DND-41 (cell line): ENCODE measurements at regions not wholly inside any gene's neighbourhood (a gene's known extent, or its start where the extent isn't known, plus 50 kb on each side); places are given as distances from the start of the nearest gene placed in this dataset.

Source experiments
- ATAC-seq: fragments of 200-7000 bp; cut with Tn5 transposase; 3 replicates; pipeline ENCODE4 v1.9.1; 2021; ENCODE audit warnings: low read depth; ENCODE audit not compliant: insufficient read depth
- DNase-seq: peaks from one replicate; pipeline ENCODE4 v3.0.0-alpha.2; 2020
- H2AFZ ChIP-seq: 2 replicates; pipeline ENCODE4 v1.6.0; 2012; ENCODE audit warnings: low read depth, low read length
- H3K27ac ChIP-seq: 2 replicates; pipeline ENCODE4 v1.5.1; 2012; ENCODE audit warnings: low read length, inconsistent platforms
- H3K27me3 ChIP-seq: fragments of 200-600 bp; sonication (generic); 2 replicates; pipeline ENCODE4 v1.6.0; 2012; ENCODE audit warnings: low read length, mild to moderate bottlenecking, inconsistent platforms; ENCODE audit not compliant: insufficient read depth, poor library complexity
- H3K36me3 ChIP-seq: 2 replicates; pipeline ENCODE4 v1.5.1; 2012; ENCODE audit warnings: low read length, inconsistent platforms; ENCODE audit not compliant: insufficient read depth
- H3K4me1 ChIP-seq: 2 replicates; pipeline ENCODE4 v1.5.1; 2012; ENCODE audit warnings: mild to moderate bottlenecking, low read length; ENCODE audit not compliant: insufficient read depth
- H3K4me2 ChIP-seq: 2 replicates; pipeline ENCODE4 v1.6.0; 2012; ENCODE audit warnings: mild to moderate bottlenecking, moderate library complexity, low read length, inconsistent platforms; ENCODE audit not compliant: insufficient read depth
- H3K4me3 ChIP-seq, 2 experiments: fragments of 200-600 bp in 1 of 2; shearing (Covaris generic) in 1 of 2; 2 replicates each; pipeline ENCODE4 v1.5.1; 2012 to 2016; ENCODE audit warnings: inconsistent platforms in 2 of 2, low read length in 2 of 2, mild to moderate bottlenecking in 2 of 2, low read depth in 1 of 2, moderate library complexity in 1 of 2
- H3K79me2 ChIP-seq: 2 replicates; pipeline ENCODE4 v1.6.0; 2012; ENCODE audit warnings: low read length, inconsistent platforms; ENCODE audit not compliant: insufficient read depth
- H3K9ac ChIP-seq: 2 replicates; pipeline ENCODE4 v1.6.0; 2012; ENCODE audit warnings: low read depth, mild to moderate bottlenecking, inconsistent platforms, low read length, moderate library complexity
- H3K9me3 ChIP-seq: 2 replicates; pipeline ENCODE4 v1.5.1; 2012; ENCODE audit warnings: low read length, moderate library complexity, mild to moderate bottlenecking, inconsistent platforms; ENCODE audit not compliant: insufficient read depth, severe bottlenecking
- H4K20me1 ChIP-seq: 2 replicates; pipeline ENCODE4 v1.6.0; 2012; ENCODE audit warnings: low read length; ENCODE audit not compliant: insufficient read depth
- EZH2 ChIP-seq: IDR thresholded peaks from 3 replicates; pipeline ENCODE4 v1.6.1; 2012; ENCODE audit warnings: borderline replicate concordance, low read depth, mild to moderate bottlenecking, moderate library complexity, low read length, inconsistent platforms; ENCODE audit not compliant: severe bottlenecking
- TF ChIP-seq, protein P1 (sequence below): IDR thresholded peaks from 2 replicates; pipeline ENCODE4 v1.5.1; 2012; ENCODE audit warnings: borderline replicate concordance, low read length, moderate library complexity, mild to moderate bottlenecking; ENCODE audit not compliant: poor library complexity, severe bottlenecking; ENCODE audit errors: extremely low read depth

DNA sequence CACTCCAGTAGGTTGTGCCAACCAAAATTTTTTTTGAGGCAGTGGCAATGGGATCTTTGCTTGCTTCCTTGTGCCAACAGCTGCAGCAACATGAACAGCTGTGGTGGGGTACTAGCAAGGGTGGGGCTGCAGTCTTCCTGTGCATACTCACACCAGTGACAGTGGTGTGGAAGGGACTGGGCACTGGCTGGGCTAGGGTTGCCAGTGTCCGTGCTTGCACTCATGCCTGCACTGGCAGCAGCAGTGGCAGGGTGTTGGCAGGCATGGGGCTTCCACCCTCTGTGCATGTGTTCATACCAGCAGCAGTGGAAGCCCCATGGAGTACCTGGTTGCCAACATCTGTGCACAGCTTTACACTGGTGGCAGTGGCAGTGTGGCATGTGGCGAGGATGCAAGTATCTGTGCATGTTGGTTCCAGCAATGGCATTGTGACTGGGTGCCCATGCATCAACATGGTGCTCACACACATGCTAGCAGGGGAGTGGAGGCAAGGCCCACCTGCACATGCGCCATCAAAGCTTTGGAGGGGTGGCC is 1312.6 kb downstream of the PCDH18 start:
- Histone ChIP-seq H3K4me1 (no peaks in the 10 kb centered on the region), H2AFZ (no peak overlapping the region), H3K9me3 (no peaks in the 10 kb centered on the region), H3K4me3 (no peak overlapping the region), H3K27ac (no peak overlapping the region), H3K79me2 (no peaks in the 10 kb centered on the region), H3K36me3 (no peaks in the 10 kb centered on the region), H4K20me1 (no peaks in the 10 kb centered on the region), H3K4me2 (no peak overlapping the region), H3K9ac (no peak overlapping the region), H3K27me3 (no peaks in the 10 kb centered on the region)
- DNase-seq (no peak), ATAC-seq (no peak)
- TF ChIP-seq, protein P1, sequence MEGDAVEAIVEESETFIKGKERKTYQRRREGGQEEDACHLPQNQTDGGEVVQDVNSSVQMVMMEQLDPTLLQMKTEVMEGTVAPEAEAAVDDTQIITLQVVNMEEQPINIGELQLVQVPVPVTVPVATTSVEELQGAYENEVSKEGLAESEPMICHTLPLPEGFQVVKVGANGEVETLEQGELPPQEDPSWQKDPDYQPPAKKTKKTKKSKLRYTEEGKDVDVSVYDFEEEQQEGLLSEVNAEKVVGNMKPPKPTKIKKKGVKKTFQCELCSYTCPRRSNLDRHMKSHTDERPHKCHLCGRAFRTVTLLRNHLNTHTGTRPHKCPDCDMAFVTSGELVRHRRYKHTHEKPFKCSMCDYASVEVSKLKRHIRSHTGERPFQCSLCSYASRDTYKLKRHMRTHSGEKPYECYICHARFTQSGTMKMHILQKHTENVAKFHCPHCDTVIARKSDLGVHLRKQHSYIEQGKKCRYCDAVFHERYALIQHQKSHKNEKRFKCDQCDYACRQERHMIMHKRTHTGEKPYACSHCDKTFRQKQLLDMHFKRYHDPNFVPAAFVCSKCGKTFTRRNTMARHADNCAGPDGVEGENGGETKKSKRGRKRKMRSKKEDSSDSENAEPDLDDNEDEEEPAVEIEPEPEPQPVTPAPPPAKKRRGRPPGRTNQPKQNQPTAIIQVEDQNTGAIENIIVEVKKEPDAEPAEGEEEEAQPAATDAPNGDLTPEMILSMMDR, result no peak
- TF ChIP-seq EZH2, result no peak

DNA sequence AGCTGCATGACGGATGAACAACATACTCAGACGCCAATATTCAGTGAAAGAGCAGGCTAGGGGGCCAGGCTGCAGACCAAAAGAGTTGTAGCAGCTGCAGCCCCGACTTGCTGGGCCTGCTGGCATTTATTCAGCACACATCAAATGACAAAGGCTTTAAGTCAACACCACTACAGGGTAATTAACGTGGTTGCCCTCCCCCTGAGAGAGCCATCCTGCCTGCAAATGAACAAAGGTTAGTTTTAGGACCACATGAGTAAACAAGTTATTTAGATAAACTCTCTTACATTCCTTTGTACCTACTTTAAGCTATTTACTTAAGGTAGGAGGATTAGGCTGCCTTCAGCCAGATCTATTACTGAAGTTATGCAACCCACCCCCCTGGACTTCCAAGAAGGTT is 1329.1 kb downstream of the PCDH18 start:
- no peaks in the 10 kb centered on the region for H3K4me1 ChIP-seq
- H3K4me2 ChIP-seq, result no peak overlapping the region
- no peaks in the 10 kb centered on the region for H3K9me3 ChIP-seq
- TF ChIP-seq, protein P1, result no peak
- TF ChIP-seq EZH2, result no peak
- no peak overlapping the region for H3K27ac ChIP-seq
- no peaks in the 10 kb centered on the region for H3K27me3 ChIP-seq
- no peak overlapping the region for H3K9ac ChIP-seq
- no peaks in the 10 kb centered on the region for H4K20me1 ChIP-seq
- no peaks in the 10 kb centered on the region for H3K79me2 ChIP-seq
- H3K4me3 ChIP-seq, result no peak overlapping the region
- no peaks in the 10 kb centered on the region for H3K36me3 ChIP-seq
- ATAC-seq, result no peak
- no peak for DNase-seq
- no peak overlapping the region for H2AFZ ChIP-seq

DNA sequence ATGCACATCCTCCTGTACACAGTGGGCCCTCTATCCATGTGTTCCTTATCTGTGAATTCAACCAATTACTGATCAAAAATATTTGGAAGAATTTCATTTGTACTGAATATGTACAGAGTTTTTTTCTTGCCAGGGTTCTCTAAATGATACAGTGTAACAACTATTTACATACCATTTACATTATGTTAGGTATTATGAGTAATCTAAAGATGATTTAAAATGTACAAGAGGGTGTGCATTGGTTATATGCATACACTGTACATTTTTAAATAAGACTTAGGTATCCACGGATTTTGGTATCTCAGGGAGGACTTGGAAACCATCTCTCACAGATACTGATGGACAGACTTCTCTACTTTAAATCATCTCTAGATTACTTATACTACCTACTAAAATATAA is 1333.9 kb downstream of the PCDH18 start:
- no peaks in the 10 kb centered on the region for H3K27me3 ChIP-seq
- TF ChIP-seq EZH2, result no peak
- TF ChIP-seq, protein P1, result no peak

DNA sequence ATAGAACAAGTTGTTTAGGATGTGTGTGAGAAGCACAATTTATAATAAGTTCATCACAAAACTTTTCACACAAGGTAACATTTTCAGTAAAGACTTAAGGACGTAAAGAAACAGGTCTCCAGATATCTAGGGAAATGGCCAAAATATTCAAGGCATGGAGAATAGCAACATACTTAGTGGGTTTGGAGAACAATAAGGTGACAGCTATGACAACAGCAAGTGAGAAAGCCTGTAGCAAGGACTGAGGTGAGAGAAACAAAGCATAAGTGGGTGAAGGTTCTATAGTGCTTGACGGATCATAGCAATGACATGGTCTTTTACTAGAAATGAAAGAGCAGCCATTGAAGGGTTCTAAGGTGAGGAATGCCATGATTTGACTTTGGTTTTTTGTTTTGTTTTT is 1337.3 kb downstream of the PCDH18 start:
- H3K4me2 ChIP-seq, result no peak overlapping the region
- H3K4me1 ChIP-seq, result no peaks in the 10 kb centered on the region
- no peaks in the 10 kb centered on the region for H4K20me1 ChIP-seq
- ATAC-seq (no peak), DNase-seq (no peak)
- no peaks in the 10 kb centered on the region for H3K27me3 ChIP-seq
- H3K4me3 ChIP-seq, result no peak overlapping the region
- no peaks in the 10 kb centered on the region for H3K79me2 ChIP-seq
- TF ChIP-seq, protein P1, result no peak
- no peak for TF ChIP-seq EZH2
- no peak overlapping the region for H3K9ac ChIP-seq
- no peak overlapping the region for H3K27ac ChIP-seq
- H2AFZ ChIP-seq, result no peak overlapping the region
- H3K36me3 ChIP-seq, result no peaks in the 10 kb centered on the region
- H3K9me3 ChIP-seq, result no peaks in the 10 kb centered on the region

More for the DNA sequence above, 1333.9 kb downstream of the PCDH18 start:
- ATAC-seq, result no peak
- Histone ChIP-seq H3K79me2 (no peaks in the 10 kb centered on the region), H3K36me3 (no peaks in the 10 kb centered on the region), H3K27ac (no peak overlapping the region), H3K9me3 (no peaks in the 10 kb centered on the region), H4K20me1 (no peaks in the 10 kb centered on the region), H3K4me3 (no peak overlapping the region), H3K9ac (no peak overlapping the region), H3K4me2 (no peak overlapping the region), H3K4me1 (no peaks in the 10 kb centered on the region), H2AFZ (no peak overlapping the region)
- DNase-seq, result no peak
